KBM-7 (cell line): ENCODE measurements at regions not wholly inside any gene's neighbourhood (a gene's known extent, or its start where the extent isn't known, plus 50 kb on each side); places are given as distances from the start of the nearest gene placed in this dataset.

Experiments
- DNase-seq: peaks from one replicate; pipeline ENCODE4 v3.0.0-alpha.2; 2015
- in situ Hi-C: fragments of 300-500 bp; cut with MboI; formaldehyde crosslinking; loops from 2 replicates; pipeline ENCODE4 v1.14.3; 2020; ENCODE audit warnings: low sequenced_read_pairs, low pct_unique_long_range_greater_than_20kb, mixed read lengths

- in situ Hi-C loops: no loop called here
- no peak for DNase-seq
These were observed 179.9 kb upstream of the ZC3H12A start for GRCh38 chr1:37294529-37294928.

GRCh38 chr1:37298769-37299168 is 175.6 kb upstream of the ZC3H12A start:
- in situ Hi-C loops: no loop called here
- no peak for DNase-seq

- DNase-seq: no peak
- in situ Hi-C loops: no loop called here
These were observed 175.2 kb upstream of the ZC3H12A start for GRCh38 chr1:37299216-37299615.

- in situ Hi-C loops: no loop called here
- no peak for DNase-seq
These were observed 170.4 kb upstream of the ZC3H12A start for GRCh38 chr1:37303884-37304574.

- in situ Hi-C loops: no loop called here
- DNase-seq: no peak
These were observed 169.3 kb upstream of the ZC3H12A start for GRCh38 chr1:37305108-37305507.

GRCh38 chr1:37305841-37306240 is 168.5 kb upstream of the ZC3H12A start:
- no peak for DNase-seq
- in situ Hi-C loops: no loop called here

DNA sequence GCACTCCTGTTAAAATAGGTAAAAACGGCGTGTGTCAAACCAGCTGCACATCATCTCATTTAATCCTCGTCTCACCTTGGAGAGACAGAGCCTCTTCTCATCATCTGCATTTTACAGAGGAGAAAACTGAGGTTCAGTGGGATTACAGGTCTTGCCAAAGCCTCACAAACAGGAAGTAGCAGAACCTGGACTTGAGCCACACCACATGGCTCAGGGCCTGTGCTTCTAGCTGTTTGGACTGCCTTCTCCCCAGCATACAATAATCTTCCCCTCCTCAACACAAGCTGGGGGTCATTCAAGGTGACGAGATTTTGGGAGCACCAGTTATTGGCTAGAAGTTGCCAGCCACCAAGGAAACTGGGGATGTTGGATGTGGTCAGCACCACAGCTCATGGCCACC is 167.9 kb upstream of the ZC3H12A start:
- in situ Hi-C loops: no loop called here
- DNase-seq: no peak

- in situ Hi-C loops: no loop called here
- DNase-seq: no peak
These were observed 167.5 kb upstream of the ZC3H12A start for GRCh38 chr1:37306871-37307270.

GRCh38 chr1:37308031-37308960 is 166.1 kb upstream of the ZC3H12A start:
- no peak for DNase-seq
- in situ Hi-C loops: no loop called here

GRCh38 chr1:37309574-37309973 is 164.8 kb upstream of the ZC3H12A start:
- in situ Hi-C loops: no loop called here
- no peak for DNase-seq

GRCh38 chr1:37310064-37310463 is 164.3 kb upstream of the ZC3H12A start:
- in situ Hi-C loops: no loop called here
- DNase-seq: no peak

- DNase-seq: no peak
- in situ Hi-C loops: no loop called here
These were observed 159.0 kb upstream of the ZC3H12A start for GRCh38 chr1:37315371-37315846.

DNA sequence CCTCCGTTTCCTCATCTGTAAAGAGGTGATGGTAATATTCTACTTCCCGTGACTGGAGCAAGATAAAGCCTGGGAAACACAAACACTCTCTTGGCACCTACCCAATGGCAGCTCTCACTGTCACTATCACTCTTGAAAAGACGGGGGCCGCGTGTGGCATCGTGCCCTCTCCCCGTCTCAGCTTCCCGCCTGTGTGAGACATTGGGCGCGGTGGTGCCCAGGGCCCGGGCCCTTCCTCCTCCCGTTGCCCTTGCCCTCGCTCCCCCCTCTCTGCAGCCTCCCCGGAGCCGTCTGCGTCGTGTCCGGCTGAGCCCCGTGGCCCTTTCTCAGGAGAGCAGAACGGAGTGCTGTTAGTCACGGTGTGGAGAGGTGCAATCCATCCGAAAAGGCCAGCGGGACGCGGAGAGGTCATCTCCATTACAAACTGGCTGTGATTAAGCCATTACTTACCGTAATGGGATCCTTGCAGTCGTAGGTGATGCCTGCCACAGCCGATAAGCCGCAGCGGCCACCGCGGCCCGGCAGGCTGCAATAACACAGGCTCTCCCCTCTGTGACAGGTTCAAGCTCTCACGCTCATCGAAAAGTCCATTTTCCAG is 156.4 kb upstream of the ZC3H12A start:
- no peak for DNase-seq
- in situ Hi-C loops: no loop called here

DNA sequence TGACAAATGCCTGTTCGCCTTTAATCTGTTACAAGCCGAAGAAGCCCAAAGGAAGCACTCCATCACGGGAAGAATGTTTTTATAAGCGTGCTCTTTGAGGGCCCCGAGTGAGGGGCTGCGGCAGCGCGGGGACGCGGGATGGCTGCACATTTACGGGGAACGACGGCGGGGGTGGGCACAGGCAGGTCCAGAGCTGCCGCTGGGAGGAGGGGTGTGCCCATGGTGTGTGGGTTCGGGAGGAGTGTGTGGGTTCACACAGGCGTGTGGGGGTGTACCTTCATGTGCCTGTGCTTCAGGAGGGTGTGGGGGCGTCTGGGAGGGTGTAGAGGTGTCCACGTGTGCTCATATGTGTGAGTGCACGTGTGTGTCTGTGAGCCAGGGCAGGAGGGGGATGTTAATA is 155.9 kb upstream of the ZC3H12A start:
- no peak for DNase-seq
- in situ Hi-C loops: no loop called here

DNA sequence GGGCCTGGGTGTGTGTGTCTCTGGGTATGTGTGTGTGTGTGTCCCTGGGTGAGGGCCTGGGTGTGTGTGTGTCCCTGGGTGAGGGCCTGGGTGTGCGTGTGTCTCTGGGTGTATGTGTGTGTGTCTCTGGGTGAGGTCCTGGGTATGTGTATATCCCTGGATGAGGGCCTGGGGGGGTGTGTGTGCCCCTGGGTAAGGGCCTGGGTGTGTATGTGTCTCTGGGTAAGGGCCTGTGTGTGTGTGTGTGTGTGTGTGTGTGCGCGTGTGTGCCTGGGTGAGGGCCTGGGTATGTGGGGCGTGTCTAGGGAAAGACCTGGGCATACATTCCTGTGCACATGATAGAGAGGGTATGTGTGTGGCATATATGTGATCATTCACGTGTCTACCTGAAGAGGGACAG is 155.1 kb upstream of the ZC3H12A start:
- in situ Hi-C loops: no loop called here
- no peak for DNase-seq

GRCh38 chr1:37323486-37324377 is 150.6 kb upstream of the ZC3H12A start:
- in situ Hi-C loops: no loop called here
- peak; percentile 48 for DNase-seq

DNA sequence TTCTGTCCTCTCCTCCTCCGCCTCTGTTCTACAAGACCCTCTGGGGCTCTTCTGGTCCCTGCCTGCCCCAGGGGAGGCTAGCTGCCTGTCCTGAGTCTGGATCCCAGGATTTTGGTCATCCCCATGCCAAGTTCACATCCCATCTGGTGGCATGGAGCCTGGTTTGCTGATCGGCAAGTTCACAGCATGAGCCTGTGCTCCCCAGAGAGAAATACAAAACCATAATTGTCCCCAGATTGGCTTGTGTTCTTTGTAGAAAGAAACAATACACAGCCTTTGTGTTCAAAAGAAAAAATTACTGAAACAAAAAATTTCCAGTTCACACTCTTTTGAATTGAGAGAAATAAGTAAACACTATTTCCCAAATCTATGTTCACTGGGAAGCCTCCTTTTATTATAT is 149.4 kb upstream of the ZC3H12A start:
- in situ Hi-C loops: no loop called here
- no peak for DNase-seq

GRCh38 chr1:37325509-37326437 is 148.6 kb upstream of the ZC3H12A start:
- no peak for DNase-seq
- in situ Hi-C loops: no loop called here
